GM18861 (cell line): ENCODE measurements at regions not wholly inside any gene's neighbourhood (a gene's known extent, or its start where the extent isn't known, plus 50 kb on each side); places are given as distances from the start of the nearest gene placed in this dataset.

Experiments
- ATAC-seq: cut with Tn5 transposase; IDR thresholded peaks from one replicate; pipeline ENCODE4 v1.9.1; 2021; ENCODE audit not compliant: unreplicated experiment

GRCh38 chr2:122590524-122590923 lies 835.1 kb downstream of the TSN start:
- ATAC-seq: no peak

GRCh38 chr2:122595065-122595464 lies 839.6 kb downstream of the TSN start:
- no peak for ATAC-seq

GRCh38 chr2:122596598-122596997 lies 841.1 kb downstream of the TSN start:
- ATAC-seq: no peak

GRCh38 chr2:122598784-122599183 lies 843.3 kb downstream of the TSN start:
- no peak for ATAC-seq

- no peak for ATAC-seq
These were observed 855.6 kb downstream of the TSN start for GRCh38 chr2:122610948-122611609.

GRCh38 chr2:122622934-122623333 lies 867.5 kb downstream of the TSN start:
- no peak for ATAC-seq

GRCh38 chr2:122627388-122627787 lies 871.9 kb downstream of the TSN start:
- no peak for ATAC-seq

GRCh38 chr2:122634256-122634655 lies 878.8 kb downstream of the TSN start:
- no peak for ATAC-seq

- no peak for ATAC-seq
These were observed 879.5 kb downstream of the TSN start for GRCh38 chr2:122634920-122635319.

GRCh38 chr2:122635686-122636085 lies 880.2 kb downstream of the TSN start:
- no peak for ATAC-seq

GRCh38 chr2:122636097-122636496 lies 880.6 kb downstream of the TSN start:
- no peak for ATAC-seq

- no peak for ATAC-seq
These were observed 883.7 kb downstream of the TSN start for GRCh38 chr2:122639176-122639575.

GRCh38 chr2:122639711-122640110 lies 884.3 kb downstream of the TSN start:
- ATAC-seq: no peak

- no peak for ATAC-seq
These were observed 888.4 kb downstream of the TSN start for GRCh38 chr2:122643725-122644329.

- ATAC-seq: no peak
These were observed 895.8 kb downstream of the TSN start for GRCh38 chr2:122651236-122651635.

GRCh38 chr2:122651780-122652179 lies 896.3 kb downstream of the TSN start:
- no peak for ATAC-seq

- no peak for ATAC-seq
These were observed 897.2 kb downstream of the TSN start for GRCh38 chr2:122652670-122653069.

- no peak for ATAC-seq
These were observed 901.0 kb downstream of the TSN start for GRCh38 chr2:122656403-122656802.

GRCh38 chr2:122660786-122661634 lies 905.6 kb downstream of the TSN start:
- no peak for ATAC-seq

GRCh38 chr2:122663620-122664019 lies 908.2 kb downstream of the TSN start:
- no peak for ATAC-seq

- ATAC-seq: no peak
These were observed 914.2 kb downstream of the TSN start for GRCh38 chr2:122669627-122670026.

- ATAC-seq: no peak
These were observed 915.4 kb downstream of the TSN start for GRCh38 chr2:122670897-122671296.
